Stimulated activated CD4-positive, alpha-beta T cell treated with anti-CD3 and anti-CD28 coated beads, Interleukin-2, amount 100 ng/mL, for 24 hours (primary cell): ENCODE measurements at regions not wholly inside any gene's neighbourhood (a gene's known extent, or its start where the extent isn't known, plus 50 kb on each side); places are given as distances from the start of the nearest gene placed in this dataset.

Experiments
- DNase-seq, 2 donors: peaks; one replicate each; pipeline ENCODE4 v3.0.0-alpha.2; 2020

DNA sequence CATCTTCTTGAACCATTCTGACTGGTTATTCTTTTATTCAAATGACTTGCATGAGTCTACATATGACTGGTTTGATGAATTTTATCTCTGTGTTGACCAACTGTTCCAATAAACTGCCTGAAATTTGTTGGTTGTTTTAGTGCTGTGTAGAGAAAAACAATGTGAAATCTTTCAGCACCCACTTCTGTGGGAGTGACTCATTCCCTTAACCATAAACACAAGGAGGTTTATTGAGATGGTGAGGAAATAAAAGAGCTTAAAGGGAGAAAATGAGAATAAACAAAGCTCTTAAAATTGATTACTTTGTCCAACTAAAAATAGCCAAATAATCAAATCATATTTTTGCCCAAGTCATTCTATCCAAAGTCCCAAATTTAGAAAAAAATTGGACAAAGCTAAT is 341.1 kb downstream of the TGFB2 start:
- no peak for DNase-seq

GRCh38 chr1:218686761-218687160 is 341.6 kb downstream of the TGFB2 start:
- DNase-seq = no peak

- DNase-seq = no peak
These were observed 347.7 kb downstream of the TGFB2 start for GRCh38 chr1:218692808-218693207.

DNA sequence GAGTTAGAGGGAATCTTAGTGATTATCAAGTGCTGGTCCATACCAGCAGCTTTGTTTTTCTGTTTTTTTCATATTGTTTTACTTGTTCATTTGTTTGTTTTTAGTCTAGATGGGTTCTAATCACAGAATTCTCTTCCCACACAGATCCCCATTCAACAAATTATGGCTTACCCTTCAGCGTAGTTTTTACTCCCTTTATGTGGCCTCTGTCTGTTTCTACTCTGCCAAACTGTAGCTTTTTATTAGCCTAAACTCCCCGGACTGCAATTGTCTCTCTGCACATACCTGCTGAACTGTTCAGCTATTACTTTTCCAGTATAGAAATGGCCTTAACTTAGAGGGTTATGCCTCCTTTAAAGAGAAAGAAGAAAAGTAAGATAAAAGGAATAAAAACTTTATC is 348.5 kb downstream of the TGFB2 start:
- no peak for DNase-seq

DNA sequence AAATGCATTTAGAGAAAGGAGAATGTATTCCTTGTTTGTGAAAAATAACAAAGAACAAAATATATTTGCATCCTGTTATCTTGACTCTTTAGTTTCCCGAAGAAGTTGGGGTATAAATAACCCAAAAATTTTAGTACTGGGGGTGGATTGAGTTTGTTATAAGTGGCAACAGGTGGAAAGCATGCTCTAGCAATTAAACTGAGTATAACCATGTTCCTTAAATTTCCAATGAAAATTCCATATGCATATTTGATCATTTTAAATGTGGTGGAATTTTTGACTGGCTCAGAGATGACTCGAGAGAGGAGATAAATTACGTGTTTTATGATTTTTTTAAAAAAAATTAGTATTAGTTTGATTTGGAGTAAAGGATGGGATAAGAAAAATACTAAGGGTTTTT is 348.9 kb downstream of the TGFB2 start:
- no peak for DNase-seq

- DNase-seq = no peak
These were observed 349.5 kb downstream of the TGFB2 start for GRCh38 chr1:218694636-218695035.

GRCh38 chr1:218695525-218695924 is 350.4 kb downstream of the TGFB2 start:
- DNase-seq = no peak

- no peak for DNase-seq
These were observed 353.0 kb downstream of the TGFB2 start for GRCh38 chr1:218698141-218698540.

DNA sequence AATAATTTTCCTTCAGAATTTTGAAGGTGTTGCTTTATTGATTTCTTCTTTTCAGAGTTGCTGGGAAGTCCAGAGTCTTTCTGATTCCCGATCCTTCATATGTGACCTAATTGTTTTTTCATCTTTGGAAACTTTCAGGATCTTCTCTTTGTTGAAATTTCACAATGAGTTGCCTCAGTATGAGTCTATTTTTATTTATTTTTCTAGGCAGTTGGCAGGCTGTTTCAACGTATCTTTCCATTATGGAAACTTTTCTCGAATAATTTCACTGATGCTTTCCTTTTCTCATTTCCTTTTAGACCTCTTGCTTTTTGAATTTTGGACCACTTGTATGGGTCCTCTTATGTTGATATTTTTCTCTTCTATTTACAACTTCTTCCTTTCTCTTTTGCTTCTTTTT is 354.3 kb downstream of the TGFB2 start:
- DNase-seq = no peak

GRCh38 chr1:218699865-218700264 is 354.7 kb downstream of the TGFB2 start:
- no peak for DNase-seq

- DNase-seq = no peak
These were observed 355.5 kb downstream of the TGFB2 start for GRCh38 chr1:218700666-218701065.

- DNase-seq = no peak
These were observed 356.0 kb downstream of the TGFB2 start for GRCh38 chr1:218701131-218701530.

GRCh38 chr1:218702775-218703174 is 357.6 kb downstream of the TGFB2 start:
- DNase-seq = no peak

GRCh38 chr1:218703836-218704235 is 358.7 kb downstream of the TGFB2 start:
- no peak for DNase-seq

- DNase-seq = no peak
These were observed 360.3 kb downstream of the TGFB2 start for GRCh38 chr1:218705391-218705790.

- no peak for DNase-seq
These were observed 361.1 kb downstream of the TGFB2 start for GRCh38 chr1:218705911-218706893.

DNA sequence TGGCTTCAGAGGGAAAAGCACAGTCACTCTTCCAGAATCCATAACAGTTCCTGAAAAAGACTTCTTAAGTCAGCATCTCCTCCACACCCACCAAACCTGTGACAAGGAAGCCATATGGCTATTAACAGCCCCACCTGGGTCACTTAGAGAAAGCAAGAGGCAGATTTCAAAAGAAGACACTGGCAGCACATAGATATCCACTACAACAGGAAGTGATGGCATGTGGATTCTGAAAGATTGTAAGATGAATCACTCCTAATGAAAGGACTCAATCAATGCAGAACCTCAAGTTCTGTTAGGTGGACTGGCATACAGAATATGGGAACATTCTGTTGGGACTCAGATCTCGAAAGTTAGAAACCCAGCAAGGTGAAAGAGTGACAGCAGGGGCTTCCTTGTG is 365.9 kb downstream of the TGFB2 start:
- DNase-seq = no peak

DNA sequence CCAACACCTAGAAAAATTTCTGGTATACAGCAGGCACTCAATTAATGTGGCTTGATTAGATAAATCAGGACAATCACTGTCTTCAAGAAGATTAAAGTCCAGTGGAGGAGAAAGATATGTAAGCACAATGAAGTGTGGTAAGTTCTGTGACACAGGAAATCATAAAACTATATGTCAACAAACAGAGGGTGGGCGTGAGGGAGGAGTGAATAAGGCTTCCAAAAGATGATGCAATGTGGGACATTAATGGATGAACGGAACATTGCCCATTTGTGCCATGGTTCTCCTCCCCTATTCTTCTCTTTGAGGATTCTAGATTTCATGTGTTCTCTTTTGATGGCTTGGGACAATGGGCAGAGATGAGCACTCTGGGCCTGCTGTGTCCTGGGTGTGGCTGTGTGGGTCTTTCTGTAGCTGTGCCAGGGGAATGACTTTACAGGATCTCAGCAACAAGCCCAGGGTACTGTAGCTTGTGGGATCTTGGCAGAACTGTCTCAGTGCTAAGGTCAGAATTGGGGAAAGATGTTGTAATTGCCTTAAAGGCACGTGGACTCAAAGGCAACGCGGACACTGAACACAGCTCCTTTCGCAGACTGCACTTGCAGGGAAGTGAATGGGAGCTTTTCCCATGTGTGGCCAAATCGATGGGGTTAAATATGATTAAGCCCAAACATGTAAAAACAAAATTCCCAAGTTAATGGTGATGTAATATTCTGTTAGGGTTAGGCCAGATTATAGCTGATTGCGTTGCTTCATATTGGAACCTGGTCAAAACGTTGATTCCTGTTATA is 366.9 kb downstream of the TGFB2 start:
- no peak for DNase-seq

DNA sequence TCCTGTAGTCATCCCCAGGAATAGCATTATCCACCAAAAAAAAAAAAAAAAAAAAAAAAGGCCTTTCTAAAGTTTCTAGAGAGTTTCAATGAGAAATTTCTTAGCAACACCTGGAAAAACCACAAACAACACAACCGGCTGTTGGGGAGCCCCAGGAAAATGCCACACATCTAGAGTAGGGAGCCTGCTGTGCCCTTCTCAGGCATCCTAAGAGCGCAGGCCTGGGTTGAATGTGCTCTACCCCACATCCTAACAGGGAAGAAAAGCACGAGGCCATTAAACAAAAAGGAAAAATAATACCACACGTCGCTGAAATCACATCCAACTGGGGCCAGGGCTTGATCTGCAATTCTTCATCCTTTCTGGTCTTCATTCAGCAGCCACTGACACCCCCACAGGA is 367.5 kb downstream of the TGFB2 start:
- no peak for DNase-seq

- no peak for DNase-seq
These were observed 371.0 kb downstream of the TGFB2 start for GRCh38 chr1:218715961-218716669.

DNA sequence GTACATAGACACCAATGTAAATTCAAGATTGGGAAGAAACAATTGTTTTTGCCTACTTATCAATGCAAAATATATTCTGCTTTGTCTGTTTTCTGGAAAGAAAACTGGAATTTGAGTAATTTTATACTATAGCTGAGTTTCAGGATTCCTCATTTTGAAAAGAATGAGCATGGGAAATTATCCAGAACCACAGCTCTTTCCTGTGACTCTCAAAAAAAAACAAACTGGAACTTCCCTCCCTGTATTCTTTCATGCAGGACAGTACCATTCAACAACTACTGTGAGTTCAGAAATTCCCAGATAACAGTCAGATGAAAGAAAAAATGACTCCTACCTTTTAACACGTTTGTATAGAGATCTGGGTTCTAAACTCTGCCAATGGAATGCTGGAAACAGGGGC is 372.4 kb downstream of the TGFB2 start:
- DNase-seq = no peak

DNA sequence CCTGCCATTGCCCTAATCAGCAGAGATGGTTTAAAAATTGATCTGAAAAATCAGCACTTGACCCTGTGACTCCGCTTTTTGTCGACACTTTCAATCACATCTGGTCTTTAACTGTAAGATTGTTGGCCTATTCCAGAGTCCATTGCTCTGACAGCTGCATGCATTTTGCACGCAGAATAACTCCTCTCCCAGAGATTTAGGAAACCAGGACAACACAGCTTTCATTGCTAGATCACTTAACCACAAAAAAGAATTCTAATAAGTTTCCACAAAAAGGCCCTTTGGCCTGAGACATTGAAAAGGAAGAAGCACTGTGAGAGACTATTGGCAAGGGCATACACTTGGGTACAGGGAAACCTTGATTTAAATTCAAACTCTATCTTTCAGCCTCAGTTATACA is 373.1 kb downstream of the TGFB2 start:
- DNase-seq = no peak

- no peak for DNase-seq
These were observed 373.8 kb downstream of the TGFB2 start for GRCh38 chr1:218718977-218719376.
